Testis (tissue), 2 donors: ENCODE measurements at regions not wholly inside any gene's neighbourhood (a gene's known extent, or its start where the extent isn't known, plus 50 kb on each side); places are given as distances from the start of the nearest gene placed in this dataset.

Experiments
- CTCF ChIP-seq, 3 experiments: fragments of 450-650 bp in 2 of 3; fragments of 200-600 bp in 1 of 3; sonication (generic) in 1 of 3; IDR thresholded peaks; one replicate each; pipeline ENCODE4 v1.5.1; 2016 to 2019; ENCODE audit warnings: antibody characterized with exemption in 3 of 3, mild to moderate bottlenecking in 2 of 3, moderate library complexity in 1 of 3
- POLR2A ChIP-seq: fragments of 450-650 bp; IDR thresholded peaks from one replicate; pipeline ENCODE4 v1.6.1; 2017; ENCODE audit warnings: antibody characterized with exemption, mild to moderate bottlenecking, moderate library complexity

- TF ChIP-seq CTCF (IDR thresholded peaks at IDR 0.05): no peak
- TF ChIP-seq POLR2A: no peak
Observed at GRCh38 chr15:77719450-77719849, 86.7 kb upstream of the LINGO1 start.
